Hepatocyte (in vitro differentiated cells): ENCODE measurements at regions not wholly inside any gene's neighbourhood (a gene's known extent, or its start where the extent isn't known, plus 50 kb on each side); places are given as distances from the start of the nearest gene placed in this dataset.
A peak's percentile ranks its signal among the peaks of the same experiment; 100 is the strongest.

ENCODE experiments used
- DNase-seq: peaks from one replicate; pipeline ENCODE4 v3.0.0-alpha.2; 2016; ENCODE audit warnings: low spot score
- H2AFZ ChIP-seq: fragments of 200-600 bp; sonication (generic); 2 replicates; pipeline ENCODE4 v1.6.0; 2016; ENCODE audit warnings: antibody characterized with exemption, mild to moderate bottlenecking
- H3K27ac ChIP-seq: fragments of 200-600 bp; sonication (generic); 2 replicates; pipeline ENCODE4 v1.5.1; 2016; ENCODE audit warnings: mild to moderate bottlenecking
- H3K27me3 ChIP-seq: fragments of 200-600 bp; sonication (generic); 2 replicates; pipeline ENCODE4 v1.6.1; 2016
- H3K36me3 ChIP-seq: fragments of 200-600 bp; sonication (generic); replicated peaks from 2 replicates; pipeline ENCODE4 v1.5.1; 2016; ENCODE audit warnings: low read depth; ENCODE audit not compliant: insufficient read depth
- H3K4me1 ChIP-seq: fragments of 200-600 bp; sonication (generic); 2 replicates; pipeline ENCODE4 v1.5.1; 2016; ENCODE audit warnings: mild to moderate bottlenecking, moderate library complexity; ENCODE audit not compliant: insufficient read depth
- H3K4me2 ChIP-seq: fragments of 200-600 bp; sonication (generic); 2 replicates; pipeline ENCODE4 v1.6.0; 2016
- H3K4me3 ChIP-seq: fragments of 200-600 bp; sonication (generic); 2 replicates; pipeline ENCODE4 v1.5.1; 2016; ENCODE audit warnings: mild to moderate bottlenecking
- H3K79me2 ChIP-seq: fragments of 200-600 bp; sonication (generic); 2 replicates; pipeline ENCODE4 v1.6.0; 2017; ENCODE audit warnings: mild to moderate bottlenecking
- H3K9me2 ChIP-seq: fragments of 200-600 bp; sonication (generic); replicated peaks from 2 replicates; pipeline ENCODE4 v1.6.0; 2017; ENCODE audit warnings: mild to moderate bottlenecking; ENCODE audit not compliant: insufficient read depth
- H3K9me3 ChIP-seq: fragments of 200-600 bp; sonication (generic); 2 replicates; pipeline ENCODE4 v1.5.1; 2016; ENCODE audit warnings: low read depth, mild to moderate bottlenecking
- H4K20me1 ChIP-seq: fragments of 200-600 bp; sonication (generic); 2 replicates; pipeline ENCODE4 v1.6.0; 2016; ENCODE audit warnings: mild to moderate bottlenecking; ENCODE audit not compliant: insufficient read depth, poor library complexity, severe bottlenecking
- EZH2 ChIP-seq: fragments of 200-600 bp; sonication (generic); IDR thresholded peaks from 2 replicates; pipeline ENCODE4 v1.6.1; 2016; ENCODE audit warnings: antibody characterized with exemption, mild to moderate bottlenecking, borderline replicate concordance
- EZH2phosphoT487 ChIP-seq: fragments of 200-600 bp; sonication (generic); IDR thresholded peaks from one replicate; pipeline ENCODE4 v1.6.1; 2018; ENCODE audit warnings: antibody characterized with exemption, mild to moderate bottlenecking, low read depth, moderate library complexity; ENCODE audit not compliant: unreplicated experiment, severe bottlenecking
- WGBS: methylation state at CpG from one replicate; pipeline ENCODE4 v1.1.6; 2016; ENCODE audit warnings: low lambda C conversion rate; ENCODE audit errors: missing lambda C conversion rate; 5-methylcytosine and 5-hydroxymethylcytosine counted together
- TF ChIP-seq, protein P1 (sequence below): fragments of 200-600 bp; sonication (generic); IDR thresholded peaks from 2 replicates; pipeline ENCODE4 v1.5.1; 2016; ENCODE audit warnings: antibody characterized with exemption, mild to moderate bottlenecking; ENCODE audit not compliant: poor library complexity

DNA sequence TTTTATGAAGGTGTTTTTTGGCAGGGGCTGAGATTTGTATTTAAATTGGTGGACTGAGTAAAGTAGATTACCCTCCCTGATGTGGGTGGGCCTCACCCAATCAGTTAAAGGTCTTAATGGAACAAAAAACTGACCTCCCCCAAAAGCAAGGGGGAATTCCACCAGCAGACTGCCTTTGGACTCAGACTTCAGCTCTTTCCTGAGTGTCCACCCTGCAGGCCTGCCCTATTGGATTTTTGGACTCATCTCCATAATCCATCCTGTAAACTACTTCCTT, 228.4 kb upstream of the CAND1 start:
- no peak for DNase-seq
- no peak overlapping the region for H3K4me3 ChIP-seq
- H3K9me3 ChIP-seq, result no peaks in the 10 kb centered on the region
- H3K4me1 ChIP-seq, result peaks cover 9% of the 10 kb centered on the region
- peaks cover 12% of the 10 kb centered on the region for H3K79me2 ChIP-seq
- H2AFZ ChIP-seq, result no peak overlapping the region
- no peaks in the 10 kb centered on the region for H3K9me2 ChIP-seq
- no peaks in the 10 kb centered on the region for H3K36me3 ChIP-seq
- H3K27me3 ChIP-seq, result no peaks in the 10 kb centered on the region
- TF ChIP-seq EZH2, result no peak
- TF ChIP-seq, protein P1, sequence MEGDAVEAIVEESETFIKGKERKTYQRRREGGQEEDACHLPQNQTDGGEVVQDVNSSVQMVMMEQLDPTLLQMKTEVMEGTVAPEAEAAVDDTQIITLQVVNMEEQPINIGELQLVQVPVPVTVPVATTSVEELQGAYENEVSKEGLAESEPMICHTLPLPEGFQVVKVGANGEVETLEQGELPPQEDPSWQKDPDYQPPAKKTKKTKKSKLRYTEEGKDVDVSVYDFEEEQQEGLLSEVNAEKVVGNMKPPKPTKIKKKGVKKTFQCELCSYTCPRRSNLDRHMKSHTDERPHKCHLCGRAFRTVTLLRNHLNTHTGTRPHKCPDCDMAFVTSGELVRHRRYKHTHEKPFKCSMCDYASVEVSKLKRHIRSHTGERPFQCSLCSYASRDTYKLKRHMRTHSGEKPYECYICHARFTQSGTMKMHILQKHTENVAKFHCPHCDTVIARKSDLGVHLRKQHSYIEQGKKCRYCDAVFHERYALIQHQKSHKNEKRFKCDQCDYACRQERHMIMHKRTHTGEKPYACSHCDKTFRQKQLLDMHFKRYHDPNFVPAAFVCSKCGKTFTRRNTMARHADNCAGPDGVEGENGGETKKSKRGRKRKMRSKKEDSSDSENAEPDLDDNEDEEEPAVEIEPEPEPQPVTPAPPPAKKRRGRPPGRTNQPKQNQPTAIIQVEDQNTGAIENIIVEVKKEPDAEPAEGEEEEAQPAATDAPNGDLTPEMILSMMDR, result no peak
- TF ChIP-seq EZH2phosphoT487, result no peak
- no peak overlapping the region for H3K4me2 ChIP-seq
- H3K27ac ChIP-seq, result peak overlapping the region; percentile 36
- no peaks in the 10 kb centered on the region for H4K20me1 ChIP-seq

DNA sequence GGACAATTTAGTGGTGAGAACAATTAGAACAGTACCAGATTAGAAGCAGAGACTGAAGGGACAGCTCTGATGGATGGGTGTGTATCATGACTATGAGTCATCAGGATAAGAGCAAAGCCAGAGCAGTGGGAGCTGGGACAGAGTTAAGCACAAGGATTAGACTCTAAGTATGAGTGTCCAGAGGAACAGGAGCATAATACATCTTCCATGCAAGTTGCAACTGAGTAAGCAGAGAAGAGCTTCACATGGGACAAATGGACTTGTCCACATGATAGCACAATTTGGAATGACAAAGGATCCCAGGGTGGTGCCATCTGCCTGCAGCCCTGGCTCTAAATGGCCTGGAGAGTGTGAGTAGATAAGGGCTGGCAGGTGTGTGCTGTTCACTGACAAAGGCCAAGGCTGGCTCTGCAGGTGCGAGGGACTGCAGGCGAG, 226.4 kb upstream of the CAND1 start:
- peak overlapping the region; percentile 21 for H3K4me2 ChIP-seq
- H3K4me1 ChIP-seq, result peaks cover 9% of the 10 kb centered on the region
- H3K9me2 ChIP-seq, result no peaks in the 10 kb centered on the region
- WGBS, result 66% methylated on average over 2 of the region's 2 CpGs
- H3K9me3 ChIP-seq, result no peaks in the 10 kb centered on the region
- H3K79me2 ChIP-seq, result peaks cover 13% of the 10 kb centered on the region
- H3K4me3 ChIP-seq, result no peak overlapping the region
- H2AFZ ChIP-seq, result no peak overlapping the region
- H3K27ac ChIP-seq, result peak overlapping the region; percentile 40
- peak; percentile 70 for DNase-seq
- no peaks in the 10 kb centered on the region for H3K36me3 ChIP-seq
- no peak for TF ChIP-seq EZH2
- TF ChIP-seq, protein P1, result no peak
- H3K27me3 ChIP-seq, result no peaks in the 10 kb centered on the region
- H4K20me1 ChIP-seq, result no peaks in the 10 kb centered on the region

DNA sequence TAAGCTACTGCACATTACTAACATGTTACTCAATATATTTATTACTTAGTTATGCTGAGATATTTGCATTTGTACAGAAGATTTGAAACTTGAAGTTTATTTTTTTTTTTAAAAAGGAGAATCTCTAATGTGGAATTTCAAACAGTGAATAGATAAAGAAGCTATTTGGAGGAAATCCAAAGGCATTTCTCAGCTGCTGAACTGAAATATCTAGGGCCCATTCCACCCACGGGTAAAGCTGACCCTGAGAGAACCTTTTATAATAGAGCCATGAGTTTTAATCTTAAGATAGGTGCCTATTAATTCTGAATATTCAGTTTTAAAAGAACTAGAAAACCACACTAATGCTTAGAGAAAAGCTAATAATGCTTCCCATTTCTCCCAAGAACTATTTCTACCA, 225.4 kb upstream of the CAND1 start:
- no peaks in the 10 kb centered on the region for H3K9me3 ChIP-seq
- peaks cover 10% of the 10 kb centered on the region for H3K79me2 ChIP-seq
- H3K4me1 ChIP-seq, result peaks cover 9% of the 10 kb centered on the region
- no peak for TF ChIP-seq EZH2phosphoT487
- TF ChIP-seq, protein P1, result no peak
- no peak for TF ChIP-seq EZH2
- no peaks in the 10 kb centered on the region for H4K20me1 ChIP-seq
- WGBS, result 35% methylated on average over 1 of the region's 1 CpG
- H3K4me2 ChIP-seq, result no peak overlapping the region
- no peak overlapping the region for H3K4me3 ChIP-seq
- H3K9me2 ChIP-seq, result no peaks in the 10 kb centered on the region
- peak overlapping the region; percentile 40 for H3K27ac ChIP-seq
- no peak for DNase-seq
- no peaks in the 10 kb centered on the region for H3K36me3 ChIP-seq
- no peak overlapping the region for H2AFZ ChIP-seq
- H3K27me3 ChIP-seq, result no peaks in the 10 kb centered on the region

DNA sequence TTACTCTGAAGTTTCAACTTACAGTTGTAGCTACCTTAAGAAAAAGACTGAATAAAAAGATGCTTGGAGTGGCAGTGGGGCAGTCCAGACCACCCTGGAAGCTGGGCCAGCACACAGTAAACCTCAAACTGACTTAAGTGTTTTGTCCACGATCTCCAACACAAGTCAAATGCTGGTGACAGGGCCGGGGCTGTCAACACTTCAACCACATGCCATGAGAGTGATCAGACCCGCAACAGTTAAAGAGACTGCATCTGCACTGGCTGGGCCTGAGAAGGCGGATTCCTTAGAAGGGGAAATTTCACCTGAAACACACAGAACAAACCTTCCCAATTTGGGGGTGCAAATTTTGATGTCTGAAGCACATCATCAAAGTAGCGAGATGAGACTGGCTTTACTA, 223.5 kb upstream of the CAND1 start:
- Histone ChIP-seq H4K20me1 (no peaks in the 10 kb centered on the region), H3K27me3 (no peaks in the 10 kb centered on the region), H3K4me3 (no peak overlapping the region), H3K4me2 (no peak overlapping the region), H3K27ac (no peak overlapping the region), H3K36me3 (no peaks in the 10 kb centered on the region), H3K4me1 (peaks cover 9% of the 10 kb centered on the region), H3K9me2 (no peaks in the 10 kb centered on the region), H2AFZ (no peak overlapping the region), H3K9me3 (no peaks in the 10 kb centered on the region), H3K79me2 (peaks cover 5% of the 10 kb centered on the region)
- DNase-seq, result no peak
- TF ChIP-seq EZH2 (no peak), EZH2phosphoT487 (no peak)
- TF ChIP-seq, protein P1, result no peak
- WGBS, result 56% methylated on average over 5 of the region's 5 CpGs
